Caco-2 (cell line): ENCODE measurements at regions not wholly inside any gene's neighbourhood (a gene's known extent, or its start where the extent isn't known, plus 50 kb on each side); places are given as distances from the start of the nearest gene placed in this dataset.

ENCODE experiments used
- BruUV-seq: library from RNA; stranded (reverse); fragments of 400-500 nt; replicated peaks from 2 replicates; lab custom pipeline; 2021; lab: Mats Ljungman, UMichigan
- CTCF ChIA-PET: fragments of 300-600 bp; sonication (Branson Sonifier 250); formaldehyde crosslinking; loops from one replicate; lab custom pipeline; 2022; ENCODE audit warnings: antibody characterized with exemption; lab: Charles Lee
- POLR2A ChIA-PET: fragments of 300-600 bp; sonication (Branson Sonifier 250); formaldehyde crosslinking; loops from one replicate; lab custom pipeline; 2022; ENCODE audit warnings: antibody characterized with exemption; lab: Charles Lee
- DNase-seq, 2 experiments: peaks; one replicate each; pipeline versions ENCODE4 v3.0.0 to v3.0.0-alpha.2; 2020 to 2022
- H3K27me3 ChIP-seq: replicated peaks from 2 replicates; pipeline ENCODE4 v1.6.0; 2011; ENCODE audit warnings: low read length; ENCODE audit not compliant: control insufficient read depth, insufficient read depth
- H3K36me3 ChIP-seq: 2 replicates; pipeline ENCODE4 v1.5.1; 2011; ENCODE audit warnings: low read length; ENCODE audit not compliant: control insufficient read depth, insufficient read depth
- H3K4me1 ChIP-seq: fragments of 250-450 bp; sonication (Bioruptor Pico); 2 replicates; pipeline ENCODE4 v1.5.1; 2020; ENCODE audit warnings: mild to moderate bottlenecking
- H3K4me3 ChIP-seq: 2 replicates; pipeline ENCODE4 v1.5.1; 2011; ENCODE audit warnings: low read depth, mild to moderate bottlenecking, control low read depth, low read length
- H3K9me3 ChIP-seq: fragments of 250-450 bp; sonication (Bioruptor Pico); 2 replicates; pipeline ENCODE4 v1.5.1; 2020; ENCODE audit warnings: mild to moderate bottlenecking, moderate library complexity
- H3K27ac Mint-ChIP-seq: one replicate; pipeline ENCODE4 v1.8.0; 2022; ENCODE audit warnings: mixed read lengths; ENCODE audit not compliant: unreplicated experiment
- H3K27me3 Mint-ChIP-seq: one replicate; pipeline ENCODE4 v1.8.0; 2022; ENCODE audit warnings: mixed read lengths; ENCODE audit not compliant: insufficient read depth, unreplicated experiment
- H3K36me3 Mint-ChIP-seq: one replicate; pipeline ENCODE4 v1.8.0; 2022; ENCODE audit warnings: mild to moderate bottlenecking, mixed read lengths; ENCODE audit not compliant: insufficient read depth, unreplicated experiment
- H3K4me1 Mint-ChIP-seq: one replicate; pipeline ENCODE4 v1.8.0; 2022; ENCODE audit warnings: low read depth, mixed read lengths; ENCODE audit not compliant: unreplicated experiment
- H3K4me3 Mint-ChIP-seq: one replicate; pipeline ENCODE4 v1.8.0; 2022; ENCODE audit warnings: mild to moderate bottlenecking, moderate library complexity, mixed read lengths; ENCODE audit not compliant: unreplicated experiment
- H3K9me3 Mint-ChIP-seq: one replicate; pipeline ENCODE4 v1.8.0; 2022; ENCODE audit warnings: mixed read lengths; ENCODE audit not compliant: unreplicated experiment
- intact Hi-C: fragments of 100-400 bp; cut with micrococcal nuclease; formaldehyde crosslinking; loops from one replicate; pipeline ENCODE4 v1.10.0; 2022; ENCODE audit not compliant: unreplicated experiment
- TF ChIP-seq, protein P1 (sequence below), 2 experiments: fragments of 200-600 bp in 1 of 2; IDR thresholded peaks; 1 replicate in 1 of 2; 2 replicates in 1 of 2; pipeline versions ENCODE4 v1.5.1 to v1.8.0; 2011 to 2022; ENCODE audit warnings: antibody characterized with exemption in 1 of 2, control low read depth in 1 of 2, inconsistent platforms in 1 of 2, low read depth in 1 of 2, low read length in 1 of 2, mild to moderate bottlenecking in 1 of 2, moderate library complexity in 1 of 2; ENCODE audit not compliant: insufficient read depth in 1 of 2, severe bottlenecking in 1 of 2, unreplicated experiment in 1 of 2

GRCh38 chr18:68588169-68588568, 126.7 kb downstream of the TMX3 start:
- H3K27ac Mint-ChIP-seq: no peak overlapping the region
- DNase-seq: no peak
- no peaks in the 10 kb centered on the region for H3K9me3 Mint-ChIP-seq
- H3K4me1 Mint-ChIP-seq: no peaks in the 10 kb centered on the region
- Histone ChIP-seq H3K4me1 (no peaks in the 10 kb centered on the region), H3K4me3 (no peak overlapping the region), H3K27me3 (no peaks in the 10 kb centered on the region), H3K9me3 (no peaks in the 10 kb centered on the region), H3K36me3 (no peaks in the 10 kb centered on the region)
- intact Hi-C loops: no loop called here
- CTCF ChIA-PET: no interaction called here
- H3K36me3 Mint-ChIP-seq: no peaks in the 10 kb centered on the region
- POLR2A ChIA-PET: no interaction called here
- TF ChIP-seq, protein P1, sequence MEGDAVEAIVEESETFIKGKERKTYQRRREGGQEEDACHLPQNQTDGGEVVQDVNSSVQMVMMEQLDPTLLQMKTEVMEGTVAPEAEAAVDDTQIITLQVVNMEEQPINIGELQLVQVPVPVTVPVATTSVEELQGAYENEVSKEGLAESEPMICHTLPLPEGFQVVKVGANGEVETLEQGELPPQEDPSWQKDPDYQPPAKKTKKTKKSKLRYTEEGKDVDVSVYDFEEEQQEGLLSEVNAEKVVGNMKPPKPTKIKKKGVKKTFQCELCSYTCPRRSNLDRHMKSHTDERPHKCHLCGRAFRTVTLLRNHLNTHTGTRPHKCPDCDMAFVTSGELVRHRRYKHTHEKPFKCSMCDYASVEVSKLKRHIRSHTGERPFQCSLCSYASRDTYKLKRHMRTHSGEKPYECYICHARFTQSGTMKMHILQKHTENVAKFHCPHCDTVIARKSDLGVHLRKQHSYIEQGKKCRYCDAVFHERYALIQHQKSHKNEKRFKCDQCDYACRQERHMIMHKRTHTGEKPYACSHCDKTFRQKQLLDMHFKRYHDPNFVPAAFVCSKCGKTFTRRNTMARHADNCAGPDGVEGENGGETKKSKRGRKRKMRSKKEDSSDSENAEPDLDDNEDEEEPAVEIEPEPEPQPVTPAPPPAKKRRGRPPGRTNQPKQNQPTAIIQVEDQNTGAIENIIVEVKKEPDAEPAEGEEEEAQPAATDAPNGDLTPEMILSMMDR (IDR thresholded peaks at IDR 0.05; ENCODE audit: insufficient read depth in 1 of 2, low read depth in 1 of 2, low read length in 1 of 2, severe bottlenecking in 1 of 2, unreplicated experiment in 1 of 2): no peak
- peaks cover 3% of the 10 kb centered on the region for H3K27me3 Mint-ChIP-seq
- BruUV-seq: no TSS peak
- no peak overlapping the region for H3K4me3 Mint-ChIP-seq

DNA sequence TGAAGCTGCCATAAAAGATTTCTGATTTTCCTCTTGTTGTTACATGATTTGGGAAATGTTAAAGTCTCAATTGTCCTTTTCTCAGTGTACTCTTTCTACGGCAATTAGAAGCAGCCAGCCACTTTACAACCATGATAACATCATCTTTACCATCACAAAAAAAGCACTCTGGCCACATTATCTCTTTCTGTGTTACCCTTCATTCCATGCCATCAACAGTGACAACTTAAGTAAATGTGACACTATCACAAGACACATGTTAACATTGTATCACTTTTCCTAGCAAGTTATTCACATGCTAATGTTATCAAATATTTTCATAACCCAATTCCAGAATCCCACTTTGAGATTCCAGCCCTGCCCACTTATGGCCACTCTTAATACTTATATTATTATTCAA, 131.2 kb downstream of the TMX3 start:
- no peaks in the 10 kb centered on the region for H3K27me3 ChIP-seq
- ChIA-PET CTCF (no interaction called here), POLR2A (no interaction called here)
- intact Hi-C loops: no loop called here
- H3K9me3 ChIP-seq: no peaks in the 10 kb centered on the region
- H3K4me3 Mint-ChIP-seq: no peak overlapping the region
- no peak overlapping the region for H3K27ac Mint-ChIP-seq
- no peak overlapping the region for H3K4me3 ChIP-seq
- H3K4me1 ChIP-seq: no peaks in the 10 kb centered on the region
- no peaks in the 10 kb centered on the region for H3K36me3 Mint-ChIP-seq
- no peaks in the 10 kb centered on the region for H3K36me3 ChIP-seq
- no peaks in the 10 kb centered on the region for H3K27me3 Mint-ChIP-seq
- H3K4me1 Mint-ChIP-seq: no peaks in the 10 kb centered on the region
- BruUV-seq: no TSS peak
- DNase-seq: no peak
- no peaks in the 10 kb centered on the region for H3K9me3 Mint-ChIP-seq
- TF ChIP-seq, protein P1 (IDR thresholded peaks at IDR 0.05; ENCODE audit: insufficient read depth in 1 of 2, low read depth in 1 of 2, low read length in 1 of 2, severe bottlenecking in 1 of 2, unreplicated experiment in 1 of 2): no peak

- Histone ChIP-seq H3K4me3 (no peak overlapping the region), H3K27me3 (no peaks in the 10 kb centered on the region), H3K4me1 (no peaks in the 10 kb centered on the region), H3K36me3 (no peaks in the 10 kb centered on the region), H3K9me3 (no peaks in the 10 kb centered on the region)
- no peak overlapping the region for H3K4me3 Mint-ChIP-seq
- H3K27ac Mint-ChIP-seq: no peak overlapping the region
- H3K36me3 Mint-ChIP-seq: no peaks in the 10 kb centered on the region
- ChIA-PET POLR2A (no interaction called here), CTCF (no interaction called here)
- no peaks in the 10 kb centered on the region for H3K9me3 Mint-ChIP-seq
- TF ChIP-seq, protein P1 (IDR thresholded peaks at IDR 0.05; ENCODE audit: insufficient read depth in 1 of 2, low read depth in 1 of 2, low read length in 1 of 2, severe bottlenecking in 1 of 2, unreplicated experiment in 1 of 2): no peak
- H3K27me3 Mint-ChIP-seq: no peaks in the 10 kb centered on the region
- BruUV-seq: no TSS peak
- no peak for DNase-seq
- intact Hi-C loops: no loop called here
- no peaks in the 10 kb centered on the region for H3K4me1 Mint-ChIP-seq
Observed at GRCh38 chr18:68574311-68574710, 140.6 kb downstream of the TMX3 start.
